ENCODE measurements at regions not wholly inside any gene's neighbourhood (a gene's known extent, or its start where the extent isn't known, plus 50 kb on each side); places are given as distances from the start of the nearest gene placed in this dataset.

DNA sequence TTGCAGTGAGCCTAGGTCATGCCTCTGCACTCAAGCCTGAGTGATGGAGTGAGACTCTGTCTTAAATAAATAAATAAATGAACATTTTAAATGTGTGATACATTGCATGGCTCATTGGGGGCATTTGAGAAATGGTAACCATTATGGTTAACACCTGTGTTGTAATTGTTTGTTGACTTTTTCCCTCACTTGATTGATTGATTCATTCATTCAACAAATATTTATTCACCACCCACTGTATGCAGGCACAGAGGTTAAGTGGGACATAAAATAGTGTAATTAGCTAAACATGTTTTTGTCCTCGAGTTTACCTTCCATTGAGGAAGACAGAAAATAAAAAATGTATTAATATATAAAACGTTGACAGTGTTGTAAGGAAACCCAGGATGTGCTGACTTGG, 127.1 kb upstream of the ANKRD28 start:
- intact Hi-C loops (cut with DNase I, micrococcal nuclease) = no loop called here
- Histone ChIP-seq H3K9me3 (no peaks in the 10 kb centered on the region), H3K36me3 (ENCODE audit: low read depth) (no peaks in the 10 kb centered on the region), H3K4me1 (ENCODE audit: low read depth) (no peaks in the 10 kb centered on the region), H3K4me3 (no peak overlapping the region)
- TF ChIP-seq, protein P1, sequence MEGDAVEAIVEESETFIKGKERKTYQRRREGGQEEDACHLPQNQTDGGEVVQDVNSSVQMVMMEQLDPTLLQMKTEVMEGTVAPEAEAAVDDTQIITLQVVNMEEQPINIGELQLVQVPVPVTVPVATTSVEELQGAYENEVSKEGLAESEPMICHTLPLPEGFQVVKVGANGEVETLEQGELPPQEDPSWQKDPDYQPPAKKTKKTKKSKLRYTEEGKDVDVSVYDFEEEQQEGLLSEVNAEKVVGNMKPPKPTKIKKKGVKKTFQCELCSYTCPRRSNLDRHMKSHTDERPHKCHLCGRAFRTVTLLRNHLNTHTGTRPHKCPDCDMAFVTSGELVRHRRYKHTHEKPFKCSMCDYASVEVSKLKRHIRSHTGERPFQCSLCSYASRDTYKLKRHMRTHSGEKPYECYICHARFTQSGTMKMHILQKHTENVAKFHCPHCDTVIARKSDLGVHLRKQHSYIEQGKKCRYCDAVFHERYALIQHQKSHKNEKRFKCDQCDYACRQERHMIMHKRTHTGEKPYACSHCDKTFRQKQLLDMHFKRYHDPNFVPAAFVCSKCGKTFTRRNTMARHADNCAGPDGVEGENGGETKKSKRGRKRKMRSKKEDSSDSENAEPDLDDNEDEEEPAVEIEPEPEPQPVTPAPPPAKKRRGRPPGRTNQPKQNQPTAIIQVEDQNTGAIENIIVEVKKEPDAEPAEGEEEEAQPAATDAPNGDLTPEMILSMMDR (IDR thresholded peaks at IDR 0.05) = no peak
- DNase-seq = no peak
- no peak for ATAC-seq

DNA sequence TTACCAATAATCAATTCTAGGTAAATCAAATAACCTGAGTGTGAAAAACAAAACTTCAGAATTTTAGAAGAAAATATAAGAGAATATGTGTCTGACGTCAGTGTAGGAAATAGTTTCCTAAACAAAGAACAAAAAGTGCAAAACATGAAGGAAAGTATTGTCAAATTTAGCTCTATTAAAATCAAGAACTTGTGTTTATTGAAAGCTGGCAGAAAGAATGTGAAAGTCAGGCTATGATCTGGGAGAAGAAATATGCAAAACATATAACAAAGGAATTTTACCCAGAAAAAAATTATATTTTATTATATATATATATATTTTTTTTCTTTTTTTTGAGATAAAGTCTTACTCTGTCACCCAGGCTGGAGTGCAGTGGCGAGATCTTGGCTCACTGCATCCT, 129.1 kb upstream of the ANKRD28 start:
- ATAC-seq = no peak
- H3K4me1 ChIP-seq (ENCODE audit: low read depth) = no peaks in the 10 kb centered on the region
- H3K36me3 ChIP-seq (ENCODE audit: low read depth) = no peaks in the 10 kb centered on the region
- intact Hi-C loops (cut with DNase I, micrococcal nuclease) = no loop called here
- DNase-seq = no peak
- TF ChIP-seq, protein P1 (IDR thresholded peaks at IDR 0.05) = no peak
- no peak overlapping the region for H3K4me3 ChIP-seq
- H3K9me3 ChIP-seq = no peaks in the 10 kb centered on the region

DNA sequence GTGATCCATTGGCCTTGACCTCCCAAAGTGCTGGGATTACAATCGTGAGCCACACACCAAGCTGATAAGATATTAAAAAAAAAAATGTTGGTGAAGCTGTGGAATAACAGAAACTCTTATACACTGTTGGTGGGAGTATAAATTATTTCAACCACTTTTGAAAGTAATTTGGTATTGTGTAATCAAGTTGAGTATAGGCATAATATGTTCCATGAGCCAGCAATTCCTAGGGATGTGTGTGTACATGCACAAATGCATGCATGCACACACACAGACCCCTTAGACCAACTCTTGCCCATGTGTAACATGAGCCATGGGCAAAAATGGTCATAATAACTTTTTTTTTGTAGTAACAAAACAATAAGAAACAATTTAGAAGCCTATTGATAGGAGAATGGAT, 130.2 kb upstream of the ANKRD28 start:
- H3K4me3 ChIP-seq = no peak overlapping the region
- intact Hi-C loops (cut with DNase I, micrococcal nuclease) = no loop called here
- no peaks in the 10 kb centered on the region for H3K9me3 ChIP-seq
- TF ChIP-seq, protein P1 (IDR thresholded peaks at IDR 0.05) = no peak
- H3K4me1 ChIP-seq (ENCODE audit: low read depth) = no peaks in the 10 kb centered on the region
- no peaks in the 10 kb centered on the region for H3K36me3 ChIP-seq (ENCODE audit: low read depth)
- ATAC-seq (no peak), DNase-seq (no peak)

DNA sequence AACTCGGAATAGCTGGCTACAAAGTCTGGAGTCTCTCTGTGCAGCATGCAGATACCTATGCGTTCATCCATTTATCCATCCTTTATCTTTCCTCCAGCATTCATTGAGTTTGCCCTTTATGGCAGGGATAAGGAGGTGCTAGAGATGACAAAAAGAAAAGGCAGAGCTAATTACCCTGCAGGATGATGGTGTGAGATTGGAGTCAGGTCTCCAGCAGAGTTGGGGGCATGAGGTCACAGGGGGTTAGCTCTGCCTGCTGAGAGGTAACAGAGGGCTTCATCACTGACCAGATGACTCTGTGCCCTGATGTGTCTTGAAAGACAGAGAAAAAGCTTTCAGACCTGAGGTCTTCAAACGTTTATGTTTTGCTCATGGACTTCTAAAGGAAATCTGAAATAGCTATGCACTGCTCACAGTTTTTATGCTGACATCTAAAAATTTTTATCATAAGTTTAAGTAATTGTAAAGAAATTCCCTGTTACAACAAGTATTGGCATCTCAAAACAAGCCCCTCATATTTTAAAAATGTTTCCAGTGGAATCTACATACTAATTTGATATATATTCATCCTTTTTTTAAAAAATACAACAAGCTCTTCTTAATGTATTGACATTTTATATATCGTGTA, 132.3 kb upstream of the ANKRD28 start:
- no peaks in the 10 kb centered on the region for H3K4me1 ChIP-seq (ENCODE audit: low read depth)
- H3K4me3 ChIP-seq = no peak overlapping the region
- no peaks in the 10 kb centered on the region for H3K9me3 ChIP-seq
- H3K36me3 ChIP-seq (ENCODE audit: low read depth) = no peaks in the 10 kb centered on the region
- intact Hi-C loops (cut with DNase I, micrococcal nuclease) = no loop called here
- TF ChIP-seq, protein P1 (IDR thresholded peaks at IDR 0.05) = no peak
- ATAC-seq = no peak
- no peak for DNase-seq

DNA sequence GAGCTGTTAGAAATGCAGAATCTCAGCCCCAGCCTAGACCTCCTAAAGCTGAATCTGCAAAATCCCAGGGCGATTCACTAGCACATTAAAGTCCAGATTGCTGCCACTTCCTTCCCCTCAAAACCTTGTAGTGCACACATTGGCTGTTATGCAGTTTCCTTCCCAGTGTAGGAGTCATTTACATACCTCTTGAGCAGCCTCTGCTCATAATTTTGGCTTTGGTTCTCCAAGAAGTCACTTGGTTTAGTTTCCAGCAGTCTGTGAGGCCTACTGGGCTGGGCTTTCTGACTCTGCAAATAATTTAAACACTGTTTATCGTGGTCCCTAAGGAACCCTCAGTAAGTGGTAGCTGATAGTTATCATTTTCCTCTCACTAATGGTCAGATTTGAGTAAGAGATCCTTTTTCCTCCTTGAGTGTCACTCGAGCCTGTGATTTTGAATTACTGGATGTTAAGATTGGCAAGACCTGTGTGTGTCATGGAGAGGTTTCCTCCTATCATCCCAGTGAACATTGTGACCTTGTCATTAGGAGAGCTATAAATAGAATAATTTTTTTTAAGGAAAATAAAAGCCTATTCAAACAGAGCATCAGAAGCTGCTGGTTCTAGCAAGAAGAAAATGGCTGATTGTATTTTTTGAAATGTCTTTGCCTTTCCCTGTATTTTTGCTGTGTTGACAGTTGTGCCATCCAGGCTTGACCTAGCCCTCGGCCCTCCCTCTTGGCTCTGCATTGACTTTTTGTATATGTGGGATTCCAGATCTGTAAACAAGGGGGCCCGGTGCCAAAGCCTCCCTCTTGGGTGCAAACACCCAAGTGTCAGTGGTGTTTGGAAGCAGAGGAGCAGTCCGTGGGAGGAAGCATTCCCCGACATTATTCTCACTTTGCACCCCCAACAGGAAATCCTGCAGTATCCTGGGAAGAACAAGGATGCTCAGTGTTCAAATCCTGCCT, 134.8 kb upstream of the ANKRD28 start:
- ATAC-seq (no peak), DNase-seq (no peak)
- intact Hi-C loops (cut with DNase I, micrococcal nuclease) = no loop called here
- Histone ChIP-seq H3K4me3 (no peak overlapping the region), H3K36me3 (ENCODE audit: low read depth) (no peaks in the 10 kb centered on the region), H3K4me1 (ENCODE audit: low read depth) (no peaks in the 10 kb centered on the region), H3K9me3 (no peaks in the 10 kb centered on the region)
- TF ChIP-seq, protein P1 (IDR thresholded peaks at IDR 0.05) = no peak
